Smooth muscle cell of the brain vasculature (primary cell): ENCODE measurements at regions not wholly inside any gene's neighbourhood (a gene's known extent, or its start where the extent isn't known, plus 50 kb on each side); places are given as distances from the start of the nearest gene placed in this dataset.

Experiments
- DNase-seq: peaks from one replicate; pipeline ENCODE4 v3.0.0-alpha.2; 2012; ENCODE audit warnings: low read depth, low spot score

DNA sequence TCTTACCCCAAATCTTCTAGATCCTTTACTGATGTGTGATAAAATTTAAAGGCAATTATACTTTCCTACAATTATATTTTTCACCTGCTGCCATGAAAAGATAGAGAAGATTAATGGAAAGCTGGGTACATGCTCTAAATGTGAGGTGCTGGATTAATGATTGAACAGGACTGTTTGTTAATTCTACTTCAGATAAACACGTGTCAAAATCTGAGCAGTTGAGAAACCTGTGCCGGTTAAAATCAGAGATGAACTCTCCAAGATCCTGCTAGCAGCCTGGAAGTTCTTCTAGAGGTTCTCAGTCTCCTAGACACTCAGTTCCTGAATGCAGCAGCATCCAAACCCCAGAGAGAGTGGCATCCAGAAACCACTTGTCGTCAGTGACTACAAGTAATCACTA lies 69.2 kb downstream of the INHBA start:
- DNase-seq, result no peak

GRCh38 chr7:41630741-41631140 lies 72.1 kb downstream of the INHBA start:
- DNase-seq, result no peak

DNA sequence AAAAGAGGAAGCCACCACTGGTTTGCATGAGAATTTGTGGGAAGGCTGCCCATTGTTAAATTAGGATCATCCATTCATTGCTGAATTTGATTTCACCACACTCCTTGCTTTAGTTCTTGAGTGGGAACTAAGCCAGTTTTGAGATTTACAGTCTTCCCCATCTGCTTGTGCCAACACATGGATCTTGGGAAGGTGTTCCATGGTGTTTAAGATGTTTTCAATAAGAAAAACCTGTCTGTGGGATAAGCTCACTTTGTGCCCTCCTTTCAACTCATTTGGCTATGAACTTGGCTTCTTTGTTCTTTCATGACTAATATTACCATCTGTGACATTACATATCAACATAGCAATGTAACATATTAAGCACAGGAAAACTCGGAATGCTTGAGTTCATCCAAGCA lies 73.2 kb downstream of the INHBA start:
- DNase-seq, result no peak

- DNase-seq, result no peak
Measured at GRCh38 chr7:41628901-41629300, 74.0 kb downstream of the INHBA start.

DNA sequence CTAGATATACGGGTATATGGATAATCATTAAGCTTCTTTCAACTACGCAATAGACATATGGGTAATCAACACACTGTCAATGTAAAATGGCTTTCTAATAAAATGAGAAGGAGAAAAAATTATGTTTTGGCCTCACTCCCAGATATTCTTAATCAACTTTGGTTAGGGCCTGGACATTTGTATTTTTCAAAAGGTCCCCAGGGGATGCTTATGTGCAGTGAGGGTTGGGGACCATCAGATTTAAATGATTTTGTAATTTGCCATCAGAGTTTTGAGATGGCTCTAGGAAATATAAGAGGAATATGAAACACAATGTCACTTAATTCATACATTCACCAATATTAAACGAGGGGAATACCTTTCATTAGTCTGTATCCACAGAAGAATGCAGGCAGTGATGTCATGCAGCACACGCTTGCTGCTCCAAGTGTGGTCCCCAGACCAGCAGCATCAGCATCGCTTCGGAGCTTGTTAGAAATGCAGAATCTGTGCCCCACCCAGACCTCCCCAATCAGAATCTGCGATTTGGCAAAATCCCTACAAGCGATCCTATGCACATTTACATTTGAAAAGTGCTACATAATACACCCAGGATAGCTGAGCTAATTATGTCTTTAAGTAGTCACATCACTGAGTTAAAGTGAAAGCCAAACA lies 75.1 kb downstream of the INHBA start:
- no peak for DNase-seq

DNA sequence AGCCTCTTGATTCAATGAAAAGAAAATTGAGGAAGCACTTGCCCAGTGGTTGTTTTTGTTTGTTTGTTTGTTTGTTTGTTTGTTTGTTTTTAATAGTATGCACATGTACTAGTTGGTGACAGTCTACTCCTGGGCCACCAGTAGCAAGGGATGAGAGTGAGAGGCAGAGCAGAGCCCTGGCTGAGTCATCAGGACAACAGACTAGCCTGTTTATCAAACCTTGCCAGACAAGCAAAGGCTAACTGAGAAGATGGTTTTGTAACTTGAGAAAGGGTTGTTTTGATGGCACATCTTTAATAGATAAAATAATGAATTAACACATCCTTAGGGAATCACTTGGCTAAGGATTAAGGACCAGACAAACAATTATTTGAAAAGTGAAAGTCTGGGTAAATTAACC lies 78.1 kb downstream of the INHBA start:
- DNase-seq, result no peak

GRCh38 chr7:41621953-41622831 lies 80.7 kb downstream of the INHBA start:
- no peak for DNase-seq

- no peak for DNase-seq
Measured at GRCh38 chr7:41617987-41618386, 84.9 kb downstream of the INHBA start.

DNA sequence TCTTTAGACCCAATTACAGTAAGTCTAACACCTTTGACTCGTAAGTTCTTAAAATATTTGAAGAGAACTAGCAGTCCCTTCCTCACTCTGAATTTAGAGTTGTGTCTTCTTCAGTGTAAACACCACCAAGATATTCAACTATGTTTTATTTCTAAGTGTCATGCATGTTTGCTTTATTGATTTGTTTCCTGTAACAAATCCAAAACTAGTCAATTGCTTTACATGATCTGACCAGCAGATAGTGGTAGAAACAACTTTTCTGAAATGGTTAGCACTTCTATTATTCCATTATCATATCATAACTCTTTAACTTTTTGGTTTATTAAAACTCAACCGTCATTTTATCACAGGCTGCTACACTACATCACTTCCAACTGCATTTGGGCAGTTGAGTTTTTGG lies 90.1 kb downstream of the INHBA start:
- no peak for DNase-seq

- no peak for DNase-seq
Measured at GRCh38 chr7:41612386-41612785, 90.5 kb downstream of the INHBA start.

GRCh38 chr7:41608447-41608846 lies 94.4 kb downstream of the INHBA start:
- DNase-seq, result no peak

- no peak for DNase-seq
Measured at GRCh38 chr7:41603985-41604384, 98.9 kb downstream of the INHBA start.

DNA sequence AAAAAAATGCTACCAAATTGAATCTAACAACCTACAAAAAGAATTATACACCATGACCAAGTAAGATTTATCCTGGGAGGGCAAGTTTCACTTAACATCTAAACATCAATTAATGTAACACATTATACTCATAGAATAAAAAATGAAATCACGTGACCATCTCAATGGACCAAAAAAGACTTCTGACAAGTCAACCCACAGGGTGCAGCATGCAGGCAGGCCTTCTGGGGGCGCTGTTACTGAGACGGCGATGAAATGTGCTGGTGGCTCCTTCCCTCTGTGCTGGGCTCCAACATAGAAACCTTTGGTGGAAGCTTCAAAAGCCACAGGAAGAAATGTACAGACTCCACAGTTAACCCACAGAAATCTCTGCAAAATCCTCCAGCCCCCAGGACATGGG lies 103.1 kb downstream of the INHBA start:
- no peak for DNase-seq

- DNase-seq, result no peak
Measured at GRCh38 chr7:41592794-41593193, 110.1 kb downstream of the INHBA start.

DNA sequence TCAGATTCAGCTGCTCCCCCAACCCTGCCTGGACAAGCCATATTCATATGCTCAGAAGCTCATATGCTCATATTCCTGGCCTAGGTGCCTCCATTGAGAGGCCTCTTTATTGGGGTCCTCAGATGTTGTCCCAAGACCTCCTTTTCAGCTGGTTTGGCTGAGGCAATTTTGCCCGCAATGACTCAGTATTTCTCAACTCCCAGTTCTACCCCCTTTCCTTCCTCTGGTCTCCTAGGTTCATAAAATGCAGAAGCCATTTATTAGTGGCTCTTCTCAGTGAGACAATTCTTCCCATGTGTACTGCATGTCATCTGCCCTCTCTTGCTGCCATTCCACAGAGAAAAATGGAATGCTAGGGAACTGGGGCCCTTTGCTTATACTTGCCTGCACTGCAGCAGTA lies 110.7 kb downstream of the INHBA start:
- no peak for DNase-seq

- no peak for DNase-seq
Measured at GRCh38 chr7:41590986-41591385, 111.9 kb downstream of the INHBA start.

GRCh38 chr7:41588341-41588740 lies 114.5 kb downstream of the INHBA start:
- no peak for DNase-seq

DNA sequence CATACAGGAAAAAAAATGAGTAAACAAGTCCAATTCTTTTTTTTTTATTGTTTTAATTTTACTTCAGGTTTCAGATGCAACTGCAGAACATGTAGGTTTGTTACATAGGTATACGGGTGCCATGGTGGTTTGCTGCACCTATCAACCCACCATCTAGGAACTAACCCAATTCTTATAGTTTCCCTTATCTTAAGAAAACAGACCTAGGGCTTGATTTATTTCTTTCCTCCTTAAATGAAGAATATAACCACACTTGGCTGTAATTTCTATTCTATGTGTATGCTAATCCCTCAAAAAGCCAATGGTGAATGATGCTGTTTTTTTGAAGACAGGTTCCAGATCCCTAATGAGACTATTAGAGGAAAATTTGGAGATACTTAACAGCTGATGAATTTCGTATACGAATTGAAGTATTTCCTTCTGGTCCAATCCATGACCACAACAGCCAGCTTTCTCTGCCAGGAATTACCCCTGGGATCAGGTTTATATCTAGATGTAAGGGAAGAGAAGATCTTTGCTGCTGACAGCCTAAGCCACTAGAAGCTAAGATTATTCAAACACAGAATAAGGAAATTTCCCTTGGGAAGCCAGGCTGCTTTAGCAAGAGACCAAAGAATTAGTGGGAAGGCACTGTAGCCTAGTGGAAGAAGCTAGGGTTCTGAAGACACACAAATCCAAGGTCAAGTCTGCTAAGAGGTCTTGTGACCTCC lies 115.8 kb downstream of the INHBA start:
- no peak for DNase-seq

GRCh38 chr7:41584746-41585145 lies 118.1 kb downstream of the INHBA start:
- no peak for DNase-seq

GRCh38 chr7:41582116-41582515 lies 120.8 kb downstream of the INHBA start:
- no peak for DNase-seq

GRCh38 chr7:41581041-41581440 lies 121.8 kb downstream of the INHBA start:
- DNase-seq, result no peak
